ENCODE measurements at regions not wholly inside any gene's neighbourhood (a gene's known extent, or its start where the extent isn't known, plus 50 kb on each side); places are given as distances from the start of the nearest gene placed in this dataset.

- Histone ChIP-seq H2BK15ac (ENCODE audit: low read length) (no peak overlapping the region), H2BK5ac (ENCODE audit: low read depth, low read length) (no peak overlapping the region), H2AFZ (ENCODE audit: low read length) (no peak overlapping the region), H3K4me2 (ENCODE audit: insufficient read depth in 1 of 2, low read depth in 2 of 2, low read length in 2 of 2) (no peak overlapping the region), H2BK12ac (ENCODE audit: low read depth, low read length) (no peak overlapping the region), H3K27me3 (replicated peaks in 1 of 4; ENCODE audit: control insufficient read depth in 3 of 4, extremely low read depth in 1 of 4, insufficient read depth in 3 of 4, low read length in 3 of 4) (no peaks in the 10 kb centered on the region), H3K4me1 (replicated peaks in 1 of 4; ENCODE audit: control insufficient read depth in 3 of 4, insufficient read depth in 4 of 4, low read length in 3 of 4) (no peaks in the 10 kb centered on the region), H3K36me3 (ENCODE audit: control insufficient read depth in 2 of 4, insufficient read depth in 4 of 4, low read length in 3 of 4) (peaks cover 0 to 6% (median 0%) of the 10 kb centered on the region in 4 experiments; a peak in 1 of 8 replicates), H3K23ac (ENCODE audit: insufficient read length) (no peak overlapping the region), H3K18ac (ENCODE audit: extremely low read depth, low read length) (no peak overlapping the region), H3K14ac (ENCODE audit: insufficient read length) (no peak overlapping the region), H4K20me1 (replicated peaks in 1 of 2; ENCODE audit: control insufficient read depth in 1 of 2, insufficient read depth in 2 of 2, low read length in 2 of 2) (no peaks in the 10 kb centered on the region), H3K79me2 (ENCODE audit: control insufficient read depth in 1 of 2, insufficient read depth in 2 of 2, low read length in 2 of 2) (no peaks in the 10 kb centered on the region), H3K23me2 (ENCODE audit: low read depth, low read length) (no peaks in the 10 kb centered on the region), H4K91ac (replicated peaks; ENCODE audit: insufficient read length, low read length) (no peak overlapping the region), H3K4me3 (ENCODE audit: extremely low read depth in 1 of 4, insufficient read depth in 2 of 4, low read depth in 3 of 4, low read length in 4 of 4) (no peak overlapping the region), H3K9ac (replicated peaks in 1 of 4; ENCODE audit: extremely low read depth in 1 of 4, low read depth in 3 of 4, low read length in 3 of 4) (no peak overlapping the region), H2AK5ac (ENCODE audit: low read depth, low read length) (no peak overlapping the region), H3K27ac (ENCODE audit: low read depth, low read length) (no peak overlapping the region), H3K9me3 (ENCODE audit: insufficient read depth in 2 of 2, low read depth in 1 of 2, low read length in 1 of 2) (peaks cover 0 to 7% of the 10 kb centered on the region in 2 experiments; a peak in 1 of 4 replicates), H3K4ac (replicated peaks; ENCODE audit: insufficient read length, low read depth, low read length) (no peak overlapping the region), H2BK20ac (ENCODE audit: low read length) (no peak overlapping the region), H3K79me1 (ENCODE audit: low read depth, low read length) (no peaks in the 10 kb centered on the region), H4K5ac (ENCODE audit: insufficient read length, low read depth, low read length) (no peak overlapping the region), H4K8ac (ENCODE audit: extremely low read depth, insufficient read depth, low read length) (no peak overlapping the region), H3K56ac (replicated peaks; ENCODE audit: insufficient read length, low read depth, low read length) (no peak overlapping the region), H2BK120ac (replicated peaks; ENCODE audit: low read depth, low read length) (no peak overlapping the region)
- DNase-seq (ENCODE audit: low read depth in 1 of 2, low spot score in 2 of 2) (no peak), FAIRE-seq (no peak)
- CTCF ChIA-PET (ENCODE audit: partially characterized antibody), result interaction anchor here (0.6 to 1.4 kb wide), 2 partner anchors 11 to 17 kb away, joined by 4 to 5 read pairs; no protein-coding TSS in a partner anchor
- 89% methylated on average over 8 of the region's 8 CpGs; no CpG with 5 or more reads in 1 of the 2 experiments for WGBS, 2 experiments (ENCODE audit: extremely low coverage in 1 of 2, insufficient coverage in 1 of 2, insufficient read length in 1 of 2, insufficient replicate concordance in 2 of 2, low coverage in 1 of 2, low lambda C conversion rate in 2 of 2, missing lambda C conversion rate in 1 of 2)
- POLR2A ChIA-PET (ENCODE audit: partially characterized antibody), result interaction anchor here (0.6 to 0.7 kb wide), 2 partner anchors 67 to 140 kb away, joined by 4 to 5 read pairs; no protein-coding TSS in a partner anchor
- TF ChIP-seq ATF2 (IDR thresholded peaks at IDR 0.05; ENCODE audit: low read length) (no peak), RFX5 (IDR thresholded peaks at IDR 0.05; ENCODE audit: borderline replicate concordance, low read depth, low read length) (no peak), CHD1 (IDR thresholded peaks at IDR 0.05; ENCODE audit: low read depth, low read length) (no peak), MAX (IDR thresholded peaks at IDR 0.05) (no peak), GABPA (IDR thresholded peaks at IDR 0.05; ENCODE audit: borderline replicate concordance, insufficient read depth, low read length) (no peak), EGR1 (IDR thresholded peaks at IDR 0.05; ENCODE audit: borderline replicate concordance, low read depth, low read length) (no peak), JUND (IDR thresholded peaks at IDR 0.05; ENCODE audit: low read length) (no peak)
Observed at GRCh38 chr1:178020968-178021640, 51.2 kb upstream of the SEC16B start.
